ENCODE measurements at regions not wholly inside any gene's neighbourhood (a gene's known extent, or its start where the extent isn't known, plus 50 kb on each side); places are given as distances from the start of the nearest gene placed in this dataset.

DNA sequence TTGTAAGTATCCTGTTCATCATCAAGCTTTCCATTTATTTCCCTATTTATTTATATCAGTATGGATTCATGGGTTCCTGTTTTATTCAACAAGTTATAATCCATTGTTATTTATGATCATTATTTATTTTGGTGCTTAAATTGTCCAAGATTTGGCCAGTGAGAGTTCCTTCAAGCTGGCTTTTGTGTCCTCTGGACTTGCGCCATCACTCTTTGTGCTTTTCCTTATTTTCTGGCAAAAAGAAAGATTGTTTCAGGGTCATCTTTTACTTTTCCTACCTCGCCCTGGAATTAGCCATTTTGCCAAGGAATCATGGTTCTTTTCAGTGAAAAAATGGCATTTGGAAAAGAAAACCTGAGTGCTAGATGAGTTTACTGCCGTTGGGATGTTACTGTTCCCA lies 193.4 kb downstream of the ADAMTS15 start:
- Histone ChIP-seq H3K4me1 (peaks cover 4% of the 10 kb centered on the region), H3K27me3 (no peaks in the 10 kb centered on the region), H3K36me3 (no peaks in the 10 kb centered on the region), H3K4me3 (no peak overlapping the region), H3K27ac (no peak overlapping the region), H3K9me3 (replicated peaks) (no peaks in the 10 kb centered on the region)
- DNase-seq, result no peak

- DNase-seq, result no peak
- Histone ChIP-seq H3K9me3 (replicated peaks) (no peaks in the 10 kb centered on the region), H3K27me3 (no peaks in the 10 kb centered on the region), H3K36me3 (no peaks in the 10 kb centered on the region), H3K4me3 (no peak overlapping the region), H3K27ac (no peak overlapping the region), H3K4me1 (peaks cover under 1% of the 10 kb centered on the region; the same call in 1 of the 2 replicates)
Measured at GRCh38 chr11:130642994-130643393, 194.5 kb downstream of the ADAMTS15 start.

GRCh38 chr11:130644187-130644586 lies 195.7 kb downstream of the ADAMTS15 start:
- no peak for DNase-seq
- H3K4me1 ChIP-seq, result no peaks in the 10 kb centered on the region
- no peaks in the 10 kb centered on the region for H3K27me3 ChIP-seq
- H3K9me3 ChIP-seq (replicated peaks), result no peaks in the 10 kb centered on the region
- H3K27ac ChIP-seq, result no peak overlapping the region
- H3K4me3 ChIP-seq, result no peak overlapping the region
- no peaks in the 10 kb centered on the region for H3K36me3 ChIP-seq

DNA sequence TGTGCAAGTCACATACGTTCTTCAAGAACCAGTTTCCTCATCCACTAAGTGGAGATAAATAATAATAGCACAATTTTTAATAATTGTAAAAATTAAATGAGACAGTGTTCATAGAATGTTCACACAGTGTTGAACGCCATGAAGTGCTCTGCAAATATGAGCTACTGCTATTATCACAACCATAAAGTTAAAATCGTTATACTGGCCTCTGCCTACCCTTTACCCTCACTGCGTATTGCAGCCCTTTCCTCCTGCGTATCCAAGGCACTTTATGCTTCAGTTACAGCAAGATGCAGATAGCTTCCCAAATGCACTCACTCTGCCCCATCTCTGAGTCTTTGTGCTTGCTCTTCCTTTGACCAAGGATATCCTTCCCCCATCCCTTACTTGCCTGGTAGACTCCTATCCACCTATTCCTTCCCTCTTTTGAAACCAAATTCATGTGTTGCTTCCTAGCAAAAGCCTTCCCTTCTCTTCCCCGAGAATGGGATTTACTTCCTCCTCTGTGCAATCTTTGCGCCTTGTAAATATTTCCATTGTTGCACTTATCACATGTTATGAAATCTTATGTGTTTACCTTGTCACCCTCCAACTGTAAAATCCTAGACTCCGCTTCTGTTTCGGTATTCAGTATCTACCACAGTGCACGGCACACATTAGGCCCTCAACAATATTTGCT lies 196.9 kb downstream of the ADAMTS15 start:
- Histone ChIP-seq H3K9me3 (replicated peaks) (no peaks in the 10 kb centered on the region), H3K27me3 (no peaks in the 10 kb centered on the region), H3K4me1 (no peaks in the 10 kb centered on the region), H3K4me3 (no peak overlapping the region), H3K36me3 (no peaks in the 10 kb centered on the region), H3K27ac (no peak overlapping the region)
- DNase-seq, result no peak

DNA sequence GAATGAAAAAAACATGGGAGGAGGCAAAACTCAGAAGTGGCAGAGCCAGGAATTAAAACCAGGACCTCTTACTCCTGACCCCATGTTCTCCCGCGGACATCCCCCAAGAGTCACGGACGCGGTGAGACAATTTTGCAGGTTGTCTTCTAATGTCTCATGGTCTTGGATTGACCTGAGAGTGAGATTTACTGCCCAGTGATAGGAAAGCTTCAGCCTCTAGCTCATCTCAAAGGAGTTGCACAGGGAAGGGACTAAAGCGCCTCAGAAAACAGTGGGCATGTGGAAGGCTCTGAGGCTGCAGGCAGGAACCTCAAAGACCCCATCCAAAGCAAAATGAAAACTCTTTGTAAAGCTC lies 197.4 kb downstream of the ADAMTS15 start:
- no peaks in the 10 kb centered on the region for H3K4me1 ChIP-seq
- DNase-seq, result no peak

GRCh38 chr11:130646881-130647280 lies 198.4 kb downstream of the ADAMTS15 start:
- Histone ChIP-seq H3K9me3 (replicated peaks) (no peaks in the 10 kb centered on the region), H3K27ac (no peak overlapping the region), H3K36me3 (no peaks in the 10 kb centered on the region), H3K4me3 (no peak overlapping the region), H3K27me3 (no peaks in the 10 kb centered on the region), H3K4me1 (no peaks in the 10 kb centered on the region)
- DNase-seq, result no peak

More for the DNA sequence above, 197.4 kb downstream of the ADAMTS15 start:
- no peak overlapping the region for H3K27ac ChIP-seq
- no peaks in the 10 kb centered on the region for H3K36me3 ChIP-seq
- H3K27me3 ChIP-seq, result no peaks in the 10 kb centered on the region
- H3K4me3 ChIP-seq, result no peak overlapping the region
- H3K9me3 ChIP-seq (replicated peaks), result no peaks in the 10 kb centered on the region

- no peak overlapping the region for H3K27ac ChIP-seq
- H3K4me3 ChIP-seq, result no peak overlapping the region
- no peak for DNase-seq
- H3K4me1 ChIP-seq, result no peaks in the 10 kb centered on the region
- H3K36me3 ChIP-seq, result no peaks in the 10 kb centered on the region
- H3K9me3 ChIP-seq (replicated peaks), result no peaks in the 10 kb centered on the region
- no peaks in the 10 kb centered on the region for H3K27me3 ChIP-seq
Measured at GRCh38 chr11:130647371-130647770, 198.9 kb downstream of the ADAMTS15 start.

DNA sequence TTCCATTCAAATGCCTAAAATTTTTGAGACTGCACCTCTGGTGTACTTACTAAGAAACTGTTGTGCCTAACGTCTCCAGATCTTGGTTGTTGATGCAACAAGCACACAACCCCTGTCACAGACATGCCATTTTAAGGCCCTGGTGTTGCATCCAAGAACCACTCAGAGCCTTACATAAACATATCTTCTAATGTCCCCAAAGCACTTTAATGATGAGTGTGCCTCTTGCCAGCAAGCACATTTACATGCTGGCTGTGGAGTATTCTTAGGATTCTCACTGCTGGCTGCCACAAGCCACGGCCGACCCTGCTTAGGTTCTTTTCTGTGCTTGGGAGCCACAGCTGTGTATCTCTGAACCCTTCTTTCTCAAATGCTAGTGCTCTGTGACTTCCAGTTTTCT lies 201.4 kb downstream of the ADAMTS15 start:
- no peaks in the 10 kb centered on the region for H3K9me3 ChIP-seq (replicated peaks)
- no peaks in the 10 kb centered on the region for H3K27me3 ChIP-seq
- no peak for DNase-seq
- H3K27ac ChIP-seq, result no peak overlapping the region
- no peak overlapping the region for H3K4me3 ChIP-seq
- no peaks in the 10 kb centered on the region for H3K36me3 ChIP-seq
- H3K4me1 ChIP-seq, result no peaks in the 10 kb centered on the region

DNA sequence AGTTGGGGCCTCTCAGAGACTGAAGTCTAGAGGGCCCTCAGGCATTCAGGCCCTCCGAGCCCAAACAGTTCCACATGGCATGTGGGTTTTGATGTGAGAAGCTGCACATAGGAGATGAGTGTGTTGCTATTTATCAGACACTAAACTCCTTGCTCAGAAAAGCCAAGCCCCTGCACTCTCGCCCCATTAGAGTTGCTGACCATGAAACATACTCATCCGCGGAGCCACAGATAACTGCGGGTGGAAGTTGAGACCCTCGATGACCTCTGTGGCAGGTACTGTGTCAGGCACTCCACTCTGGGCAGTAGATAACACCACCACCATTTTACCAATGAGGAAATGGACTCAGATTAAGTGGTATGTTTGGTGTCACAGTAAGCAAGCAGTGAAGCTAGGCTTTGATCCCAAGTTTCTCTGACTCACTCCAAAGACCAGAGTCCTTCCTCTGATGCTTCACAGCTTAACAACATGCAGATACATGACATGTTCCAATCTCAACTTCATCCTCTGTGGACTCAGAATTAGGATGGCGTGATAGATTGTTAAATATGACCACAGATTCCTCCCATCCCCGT lies 202.1 kb downstream of the ADAMTS15 start:
- no peaks in the 10 kb centered on the region for H3K9me3 ChIP-seq (replicated peaks)
- no peaks in the 10 kb centered on the region for H3K27me3 ChIP-seq
- no peak overlapping the region for H3K4me3 ChIP-seq
- no peak overlapping the region for H3K27ac ChIP-seq
- H3K4me1 ChIP-seq, result no peaks in the 10 kb centered on the region
- no peaks in the 10 kb centered on the region for H3K36me3 ChIP-seq
- no peak for DNase-seq

DNA sequence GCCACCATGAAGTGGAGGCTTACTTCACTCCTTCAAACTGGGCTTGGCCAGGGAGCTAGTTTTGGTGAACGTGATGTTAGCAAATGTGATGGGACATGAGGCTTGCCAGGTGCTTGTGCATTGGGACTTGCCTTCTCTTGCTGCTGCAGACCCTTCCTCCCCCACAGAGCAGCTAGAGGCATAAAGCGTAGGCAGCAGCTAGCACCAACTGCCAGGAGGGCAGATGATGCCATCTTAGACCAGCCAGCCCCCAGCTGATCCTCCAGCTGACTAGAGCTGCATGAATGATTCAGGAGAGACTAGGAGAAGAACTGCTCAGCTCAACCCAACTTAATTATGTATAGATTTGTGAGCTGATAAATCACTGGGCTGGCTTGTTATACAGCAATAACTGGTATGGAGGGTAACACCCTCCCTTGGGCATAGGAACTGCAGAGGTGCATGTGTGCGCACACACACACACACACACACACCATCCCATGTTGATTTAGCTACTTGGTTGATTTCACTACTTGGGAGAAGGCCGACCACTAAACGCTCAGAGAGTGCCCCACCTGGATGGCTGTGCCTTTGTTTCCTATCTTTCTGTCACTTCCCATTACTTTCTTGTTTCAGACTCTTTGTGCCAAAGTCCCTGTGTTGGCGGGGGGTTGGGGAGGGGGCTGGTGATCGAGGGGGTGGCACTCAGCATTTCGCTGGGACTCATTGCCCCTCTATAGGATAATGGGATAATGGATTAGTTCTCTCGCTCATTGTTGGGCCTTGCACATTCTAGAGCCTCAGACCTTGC lies 202.8 kb downstream of the ADAMTS15 start:
- no peak overlapping the region for H3K4me3 ChIP-seq
- no peaks in the 10 kb centered on the region for H3K27me3 ChIP-seq
- no peaks in the 10 kb centered on the region for H3K9me3 ChIP-seq (replicated peaks)
- H3K36me3 ChIP-seq, result no peaks in the 10 kb centered on the region
- no peak for DNase-seq
- H3K4me1 ChIP-seq, result no peaks in the 10 kb centered on the region
- H3K27ac ChIP-seq, result no peak overlapping the region

DNA sequence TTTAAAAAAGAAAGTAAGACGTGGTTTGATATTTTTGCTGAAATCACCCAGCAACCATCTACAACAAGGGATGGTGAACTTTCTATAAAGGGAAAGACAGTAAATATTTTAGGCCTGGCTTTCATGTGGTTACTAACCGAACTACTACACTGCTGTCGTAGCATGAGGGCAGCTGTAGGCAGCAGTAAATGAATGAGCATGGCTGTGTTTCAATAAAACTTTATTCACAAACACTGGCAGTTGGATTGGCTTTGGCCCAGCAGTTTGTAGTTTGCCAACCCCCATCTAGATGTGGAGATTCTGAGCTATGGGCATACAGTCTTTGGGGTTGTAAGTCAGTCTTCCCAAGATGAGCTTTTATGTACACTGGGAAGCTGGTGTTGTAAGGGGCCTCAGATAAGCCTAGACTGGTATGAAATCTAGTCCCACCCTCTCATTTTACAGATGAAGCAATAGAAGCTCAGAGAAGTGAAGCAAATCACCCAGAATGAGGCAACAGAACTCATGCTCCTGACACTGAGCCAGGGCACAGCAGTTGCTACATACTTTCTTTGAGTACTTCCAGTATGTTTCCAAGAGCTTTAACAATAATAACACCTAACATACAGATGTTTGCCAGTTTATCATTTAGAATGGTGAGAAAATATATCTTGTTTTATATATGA lies 204.4 kb downstream of the ADAMTS15 start:
- H3K27me3 ChIP-seq, result no peaks in the 10 kb centered on the region
- H3K4me3 ChIP-seq, result no peak overlapping the region
- no peak overlapping the region for H3K27ac ChIP-seq
- no peaks in the 10 kb centered on the region; the same call in 1 of the 2 replicates for H3K9me3 ChIP-seq (replicated peaks)
- H3K36me3 ChIP-seq, result no peaks in the 10 kb centered on the region
- H3K4me1 ChIP-seq, result no peaks in the 10 kb centered on the region
- no peak for DNase-seq

- no peak overlapping the region for H3K4me3 ChIP-seq
- H3K4me1 ChIP-seq, result no peaks in the 10 kb centered on the region
- DNase-seq, result no peak
- no peaks in the 10 kb centered on the region for H3K36me3 ChIP-seq
- no peak overlapping the region for H3K27ac ChIP-seq
- no peaks in the 10 kb centered on the region; the same call in 1 of the 2 replicates for H3K9me3 ChIP-seq (replicated peaks)
- H3K27me3 ChIP-seq, result no peaks in the 10 kb centered on the region
Measured at GRCh38 chr11:130653838-130654636, 205.6 kb downstream of the ADAMTS15 start.

DNA sequence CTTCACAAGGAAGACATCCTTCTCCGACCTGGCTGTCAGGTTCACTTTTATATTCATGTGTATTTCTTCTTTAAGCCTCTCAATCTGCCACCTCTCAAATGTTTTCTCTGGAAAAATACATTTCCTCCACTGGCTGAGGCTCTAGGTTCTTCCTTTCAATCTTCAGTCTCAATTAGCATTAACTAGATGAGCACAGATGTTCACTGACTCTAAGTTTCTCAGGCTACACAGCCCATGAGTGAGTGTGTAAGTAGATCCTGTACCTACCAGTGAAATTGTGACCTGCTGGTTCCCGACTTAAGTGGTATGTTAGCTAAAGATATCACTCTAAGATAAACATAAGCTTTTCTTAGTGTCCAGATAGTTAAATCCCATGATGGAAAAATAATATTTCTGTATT lies 206.9 kb downstream of the ADAMTS15 start:
- no peaks in the 10 kb centered on the region for H3K36me3 ChIP-seq
- H3K4me1 ChIP-seq, result no peaks in the 10 kb centered on the region
- DNase-seq, result no peak

DNA sequence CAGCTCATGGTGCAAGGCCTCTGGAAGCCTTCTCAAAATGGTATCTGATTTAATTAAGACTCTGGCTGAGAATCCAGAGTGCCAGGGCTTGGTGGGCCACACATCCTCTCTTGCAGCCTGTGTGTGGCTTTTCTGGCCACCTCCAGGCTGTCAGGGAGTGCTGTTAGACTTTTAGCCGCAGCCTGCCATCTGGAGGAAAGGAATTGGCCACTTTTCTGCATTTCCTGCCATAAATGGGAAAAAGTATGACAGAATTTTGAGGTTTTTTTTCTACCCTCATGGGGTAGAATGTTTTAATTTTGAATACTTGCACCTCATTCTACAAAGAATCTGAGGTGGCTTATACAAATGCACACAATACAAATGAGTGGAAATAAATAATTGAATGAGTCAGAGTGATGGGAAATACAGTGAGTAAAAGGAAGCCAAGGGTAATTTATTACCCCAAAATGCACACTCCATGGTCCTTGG lies 218.4 kb downstream of the ADAMTS15 start:
- no peaks in the 10 kb centered on the region for H3K4me1 ChIP-seq
- H3K9me3 ChIP-seq (replicated peaks), result no peaks in the 10 kb centered on the region
- no peak for DNase-seq
- no peaks in the 10 kb centered on the region for H3K27me3 ChIP-seq
- no peak overlapping the region for H3K4me3 ChIP-seq
- H3K36me3 ChIP-seq, result no peaks in the 10 kb centered on the region
- H3K27ac ChIP-seq, result no peak overlapping the region

More for the DNA sequence above, 206.9 kb downstream of the ADAMTS15 start:
- H3K4me3 ChIP-seq, result no peak overlapping the region
- H3K9me3 ChIP-seq (replicated peaks), result no peaks in the 10 kb centered on the region; the same call in 1 of the 2 replicates
- no peak overlapping the region for H3K27ac ChIP-seq
- H3K27me3 ChIP-seq, result no peaks in the 10 kb centered on the region

Measured in SJCRH30 (cell line).